Gastroesophageal sphincter (tissue), 3 donors: ENCODE measurements at regions not wholly inside any gene's neighbourhood (a gene's known extent, or its start where the extent isn't known, plus 50 kb on each side); places are given as distances from the start of the nearest gene placed in this dataset.

Experiments
- EP300 ChIP-seq: sonication (generic); formaldehyde crosslinking; IDR thresholded peaks from one replicate; pipeline ENCODE4 v1.6.1; 2017; ENCODE audit warnings: antibody characterized with exemption, mild to moderate bottlenecking
- POLR2AphosphoS5 ChIP-seq: sonication (generic); formaldehyde crosslinking; IDR thresholded peaks from one replicate; pipeline ENCODE4 v1.6.1; 2017; ENCODE audit warnings: antibody characterized with exemption
- TF ChIP-seq, protein P1 (sequence below), 4 experiments: fragments of 200-600 bp in 2 of 4; fragments of 450-650 bp in 2 of 4; sonication (generic) in 1 of 4; IDR thresholded peaks; one replicate each; pipeline ENCODE4 v1.5.1; 2017 to 2019; ENCODE audit warnings: antibody characterized with exemption in 4 of 4, mild to moderate bottlenecking in 2 of 4, moderate library complexity in 2 of 4

DNA sequence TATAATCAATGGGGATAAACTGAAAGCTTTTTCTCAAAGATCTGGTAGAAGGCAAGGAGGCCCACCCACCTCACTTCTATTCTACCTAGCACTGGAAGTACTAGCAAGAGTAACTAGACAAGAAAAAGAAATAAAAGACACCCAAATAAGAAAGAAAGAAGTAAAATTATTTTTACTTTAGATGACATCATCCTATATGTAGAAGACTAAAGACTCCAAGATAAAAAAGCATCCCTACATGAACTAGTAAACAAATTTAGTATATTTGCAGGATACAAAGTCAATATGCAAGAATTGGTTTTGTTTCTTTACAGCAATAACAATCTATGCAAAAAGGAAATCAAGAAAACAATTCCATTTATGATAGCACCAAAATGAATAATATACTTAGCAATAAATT is 201.5 kb upstream of the KIRREL3 start:
- TF ChIP-seq, protein P1, sequence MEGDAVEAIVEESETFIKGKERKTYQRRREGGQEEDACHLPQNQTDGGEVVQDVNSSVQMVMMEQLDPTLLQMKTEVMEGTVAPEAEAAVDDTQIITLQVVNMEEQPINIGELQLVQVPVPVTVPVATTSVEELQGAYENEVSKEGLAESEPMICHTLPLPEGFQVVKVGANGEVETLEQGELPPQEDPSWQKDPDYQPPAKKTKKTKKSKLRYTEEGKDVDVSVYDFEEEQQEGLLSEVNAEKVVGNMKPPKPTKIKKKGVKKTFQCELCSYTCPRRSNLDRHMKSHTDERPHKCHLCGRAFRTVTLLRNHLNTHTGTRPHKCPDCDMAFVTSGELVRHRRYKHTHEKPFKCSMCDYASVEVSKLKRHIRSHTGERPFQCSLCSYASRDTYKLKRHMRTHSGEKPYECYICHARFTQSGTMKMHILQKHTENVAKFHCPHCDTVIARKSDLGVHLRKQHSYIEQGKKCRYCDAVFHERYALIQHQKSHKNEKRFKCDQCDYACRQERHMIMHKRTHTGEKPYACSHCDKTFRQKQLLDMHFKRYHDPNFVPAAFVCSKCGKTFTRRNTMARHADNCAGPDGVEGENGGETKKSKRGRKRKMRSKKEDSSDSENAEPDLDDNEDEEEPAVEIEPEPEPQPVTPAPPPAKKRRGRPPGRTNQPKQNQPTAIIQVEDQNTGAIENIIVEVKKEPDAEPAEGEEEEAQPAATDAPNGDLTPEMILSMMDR (IDR thresholded peaks at IDR 0.05), result no peak
- TF ChIP-seq EP300, result no peak
- no peak for TF ChIP-seq POLR2AphosphoS5
